Smooth muscle cell (in vitro differentiated cells): ENCODE measurements at regions not wholly inside any gene's neighbourhood (a gene's known extent, or its start where the extent isn't known, plus 50 kb on each side); places are given as distances from the start of the nearest gene placed in this dataset.

Experiments used
- DNase-seq: peaks from one replicate; lab custom pipeline; 2025; ENCODE audit not compliant: unreplicated experiment; lab: John Stamatoyannopoulos, UW
- H2AFZ ChIP-seq: fragments of 200-600 bp; sonication (generic); 2 replicates; pipeline ENCODE4 v1.6.0; 2016; ENCODE audit warnings: antibody characterized with exemption, low read depth, mild to moderate bottlenecking
- H3F3A ChIP-seq: fragments of 200-600 bp; sonication (generic); 2 replicates; pipeline ENCODE4 v1.6.0; 2017; ENCODE audit warnings: antibody characterized with exemption, low read depth
- H3K27ac ChIP-seq: fragments of 200-600 bp; sonication (generic); 2 replicates; pipeline ENCODE4 v1.5.1; 2016; ENCODE audit warnings: low read depth, mild to moderate bottlenecking
- H3K27me3 ChIP-seq: fragments of 200-600 bp; sonication (generic); 2 replicates; pipeline ENCODE4 v1.6.1; 2016; ENCODE audit warnings: low read depth, mild to moderate bottlenecking
- H3K36me3 ChIP-seq: fragments of 200-600 bp; sonication (generic); 2 replicates; pipeline ENCODE4 v1.5.1; 2016; ENCODE audit warnings: low read depth
- H3K4me1 ChIP-seq: fragments of 200-600 bp; sonication (generic); 2 replicates; pipeline ENCODE4 v1.5.1; 2016; ENCODE audit warnings: low read depth
- H3K4me2 ChIP-seq: fragments of 200-600 bp; sonication (generic); 2 replicates; pipeline ENCODE4 v1.6.0; 2016; ENCODE audit warnings: mild to moderate bottlenecking
- H3K4me3 ChIP-seq: fragments of 200-600 bp; sonication (generic); 2 replicates; pipeline ENCODE4 v1.5.1; 2016; ENCODE audit warnings: mild to moderate bottlenecking
- H3K79me2 ChIP-seq: fragments of 200-600 bp; sonication (generic); 2 replicates; pipeline ENCODE4 v1.6.0; 2016; ENCODE audit warnings: low read depth, mild to moderate bottlenecking
- H3K9ac ChIP-seq: fragments of 200-600 bp; sonication (generic); 2 replicates; pipeline ENCODE4 v1.6.0; 2016; ENCODE audit warnings: low read depth
- H3K9me3 ChIP-seq: fragments of 200-600 bp; sonication (generic); replicated peaks from 2 replicates; pipeline ENCODE4 v1.5.1; 2016; ENCODE audit warnings: low read depth
- H4K20me1 ChIP-seq: fragments of 200-600 bp; sonication (generic); 2 replicates; pipeline ENCODE4 v1.6.0; 2016; ENCODE audit warnings: low read depth
- WGBS: methylation state at CpG from one replicate; pipeline ENCODE4 v1.1.7; 2016; ENCODE audit warnings: low lambda C conversion rate; 5-methylcytosine and 5-hydroxymethylcytosine counted together
- TF ChIP-seq, protein P1 (sequence below): fragments of 200-600 bp; sonication (generic); IDR thresholded peaks from 2 replicates; pipeline ENCODE4 v1.5.1; 2017; ENCODE audit warnings: borderline replicate concordance, mild to moderate bottlenecking, antibody characterized with exemption; ENCODE audit not compliant: insufficient read depth, poor library complexity, severe bottlenecking

DNA sequence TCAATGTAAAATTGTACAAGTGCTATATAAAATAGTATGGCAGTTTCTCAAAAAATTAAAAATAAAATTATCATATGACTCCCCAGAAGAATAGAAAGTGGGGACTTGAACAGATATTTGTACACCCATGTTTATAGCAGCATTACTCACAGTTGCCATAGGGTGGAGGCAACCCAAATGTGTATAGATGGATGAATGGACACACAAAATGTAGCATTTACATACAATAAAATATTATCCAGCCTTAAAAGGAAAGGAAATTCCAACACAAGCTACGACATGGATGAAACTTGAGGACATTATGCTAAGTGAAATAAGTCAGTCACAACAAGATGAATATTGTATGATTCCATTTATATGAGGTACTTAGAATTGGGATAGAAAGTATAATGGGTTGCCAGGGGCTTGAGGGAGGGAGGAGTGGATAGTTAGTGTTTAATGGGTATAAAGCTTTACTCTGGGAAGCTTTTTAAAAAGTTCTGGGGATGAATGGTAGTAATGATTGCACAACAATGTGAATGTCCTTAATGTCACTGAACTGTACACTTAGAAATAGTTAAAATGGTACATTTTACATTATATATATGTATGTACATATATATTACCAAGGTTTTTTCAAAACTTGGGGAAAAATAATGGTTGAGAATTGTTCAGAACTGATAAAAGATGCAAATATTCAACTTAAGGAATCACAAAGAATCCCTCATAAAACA, 53.0 kb upstream of the ADORA3 start:
- Histone ChIP-seq H2AFZ (no peak overlapping the region), H3K4me2 (no peak overlapping the region), H3K36me3 (no peaks in the 10 kb centered on the region), H3K79me2 (no peaks in the 10 kb centered on the region), H3K27me3 (no peaks in the 10 kb centered on the region), H4K20me1 (no peaks in the 10 kb centered on the region), H3K4me3 (no peak overlapping the region), H3K9ac (no peak overlapping the region), H3F3A (peaks cover 3% of the 10 kb centered on the region), H3K27ac (no peak overlapping the region), H3K4me1 (no peaks in the 10 kb centered on the region), H3K9me3 (no peaks in the 10 kb centered on the region)
- no peak for DNase-seq
- TF ChIP-seq, protein P1, sequence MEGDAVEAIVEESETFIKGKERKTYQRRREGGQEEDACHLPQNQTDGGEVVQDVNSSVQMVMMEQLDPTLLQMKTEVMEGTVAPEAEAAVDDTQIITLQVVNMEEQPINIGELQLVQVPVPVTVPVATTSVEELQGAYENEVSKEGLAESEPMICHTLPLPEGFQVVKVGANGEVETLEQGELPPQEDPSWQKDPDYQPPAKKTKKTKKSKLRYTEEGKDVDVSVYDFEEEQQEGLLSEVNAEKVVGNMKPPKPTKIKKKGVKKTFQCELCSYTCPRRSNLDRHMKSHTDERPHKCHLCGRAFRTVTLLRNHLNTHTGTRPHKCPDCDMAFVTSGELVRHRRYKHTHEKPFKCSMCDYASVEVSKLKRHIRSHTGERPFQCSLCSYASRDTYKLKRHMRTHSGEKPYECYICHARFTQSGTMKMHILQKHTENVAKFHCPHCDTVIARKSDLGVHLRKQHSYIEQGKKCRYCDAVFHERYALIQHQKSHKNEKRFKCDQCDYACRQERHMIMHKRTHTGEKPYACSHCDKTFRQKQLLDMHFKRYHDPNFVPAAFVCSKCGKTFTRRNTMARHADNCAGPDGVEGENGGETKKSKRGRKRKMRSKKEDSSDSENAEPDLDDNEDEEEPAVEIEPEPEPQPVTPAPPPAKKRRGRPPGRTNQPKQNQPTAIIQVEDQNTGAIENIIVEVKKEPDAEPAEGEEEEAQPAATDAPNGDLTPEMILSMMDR: no peak
- WGBS: 90% methylated on average over 1 of the region's 1 CpG

DNA sequence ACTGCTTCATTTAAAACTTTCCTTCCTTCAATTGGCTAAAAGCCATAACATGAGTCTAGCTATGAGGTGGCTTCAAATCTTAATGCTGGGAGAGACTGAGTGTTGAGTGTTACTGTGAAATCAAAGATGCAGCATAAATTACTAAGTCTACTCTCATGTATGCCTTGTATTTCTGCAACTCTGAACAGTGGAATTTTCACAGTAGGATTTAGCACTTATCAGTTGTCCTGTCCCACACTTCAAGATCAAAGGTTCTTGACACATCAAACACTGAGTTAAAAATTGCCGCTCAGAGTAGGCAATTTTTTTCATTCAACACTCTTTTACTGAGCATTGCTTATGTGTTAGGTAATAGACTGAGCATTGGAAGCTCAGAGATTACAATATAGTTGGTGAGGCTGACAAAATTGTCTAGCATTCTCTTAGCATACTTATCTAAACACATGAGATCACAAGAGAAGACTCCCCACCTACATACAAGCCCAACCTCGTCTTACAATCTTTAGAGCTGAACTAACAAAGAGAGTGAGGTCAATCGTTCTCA, 56.4 kb upstream of the ADORA3 start:
- no peaks in the 10 kb centered on the region for H3K79me2 ChIP-seq
- H4K20me1 ChIP-seq: no peaks in the 10 kb centered on the region
- no peaks in the 10 kb centered on the region for H3K36me3 ChIP-seq
- TF ChIP-seq, protein P1: no peak
- H3K9me3 ChIP-seq: no peaks in the 10 kb centered on the region
- no peak for DNase-seq
- peaks cover 7% of the 10 kb centered on the region for H3F3A ChIP-seq
- H3K27me3 ChIP-seq: no peaks in the 10 kb centered on the region
- WGBS: 21% methylated on average over 3 of the region's 3 CpGs
- no peak overlapping the region for H3K9ac ChIP-seq
- H3K4me1 ChIP-seq: no peaks in the 10 kb centered on the region
- H3K4me2 ChIP-seq: peak overlapping the region; percentile 35
- H3K4me3 ChIP-seq: no peak overlapping the region
- H3K27ac ChIP-seq: peak overlapping the region; percentile 63
- no peak overlapping the region for H2AFZ ChIP-seq

DNA sequence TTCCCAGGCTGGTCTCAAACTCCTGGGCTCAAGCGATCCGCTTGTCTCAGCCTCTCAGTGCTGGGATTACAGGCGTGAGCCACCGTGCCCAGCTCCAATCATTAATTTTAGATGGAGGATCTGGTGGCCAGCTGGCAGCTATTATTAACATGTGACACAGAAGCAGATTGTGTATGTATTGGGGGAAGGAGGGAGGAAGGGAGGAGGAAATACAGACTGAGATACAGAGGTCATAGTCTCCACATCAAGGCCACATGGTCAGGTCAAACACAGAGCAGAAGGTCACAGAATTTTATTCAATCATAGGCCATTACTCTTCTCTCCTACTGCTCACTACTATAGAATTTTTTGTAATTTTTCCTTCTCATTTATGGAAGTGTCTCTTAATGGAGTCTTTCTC, 57.9 kb upstream of the ADORA3 start:
- H3K4me1 ChIP-seq: no peaks in the 10 kb centered on the region
- no peaks in the 10 kb centered on the region for H3K27me3 ChIP-seq
- H3K27ac ChIP-seq: no peak overlapping the region
- DNase-seq: no peak
- H3K4me3 ChIP-seq: no peak overlapping the region
- no peaks in the 10 kb centered on the region for H4K20me1 ChIP-seq
- H3K9me3 ChIP-seq: no peaks in the 10 kb centered on the region
- no peak overlapping the region for H3K4me2 ChIP-seq
- H3F3A ChIP-seq: peaks cover 11% of the 10 kb centered on the region
- H2AFZ ChIP-seq: no peak overlapping the region
- no peaks in the 10 kb centered on the region for H3K79me2 ChIP-seq
- 90% methylated on average over 4 of the region's 4 CpGs for WGBS
- no peaks in the 10 kb centered on the region for H3K36me3 ChIP-seq
- no peak overlapping the region for H3K9ac ChIP-seq
- TF ChIP-seq, protein P1: no peak

DNA sequence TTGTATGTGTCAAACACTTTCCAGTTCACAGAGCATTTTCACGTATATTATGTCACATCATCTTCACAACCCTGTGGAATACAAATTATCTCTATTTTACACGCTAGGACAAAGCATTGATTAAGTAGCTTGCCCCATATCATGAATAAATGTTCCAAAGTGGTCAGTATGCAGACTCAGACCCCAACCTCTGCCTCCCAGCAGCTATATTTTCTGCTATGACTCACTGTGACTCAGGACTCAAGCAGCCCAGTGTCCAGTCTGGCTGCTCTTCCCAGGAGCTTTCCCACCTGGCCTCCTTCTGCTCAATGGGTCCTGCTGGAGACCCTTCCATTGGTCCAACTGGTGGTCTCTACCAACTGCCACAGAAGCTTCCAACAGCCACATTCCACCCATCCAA, 56.0 kb upstream of the RAP1A start:
- H3K4me2 ChIP-seq: peak overlapping the region; percentile 34

More for the DNA sequence above, 56.0 kb upstream of the RAP1A start:
- no peak for DNase-seq
- H4K20me1 ChIP-seq: no peaks in the 10 kb centered on the region
- H3K27me3 ChIP-seq: no peaks in the 10 kb centered on the region
- no peaks in the 10 kb centered on the region for H3K9me3 ChIP-seq
- H2AFZ ChIP-seq: no peak overlapping the region
- no peaks in the 10 kb centered on the region for H3K36me3 ChIP-seq
- H3K4me1 ChIP-seq: no peaks in the 10 kb centered on the region
- TF ChIP-seq, protein P1: no peak
- H3K79me2 ChIP-seq: no peaks in the 10 kb centered on the region
- H3K4me3 ChIP-seq: no peak overlapping the region
- H3F3A ChIP-seq: peaks cover 11% of the 10 kb centered on the region
- H3K9ac ChIP-seq: peak overlapping the region; percentile 19
- WGBS: 32% methylated on average over 2 of the region's 2 CpGs
- H3K27ac ChIP-seq: peak overlapping the region; percentile 72
